ENCODE measurements at regions not wholly inside any gene's neighbourhood (a gene's known extent, or its start where the extent isn't known, plus 50 kb on each side); places are given as distances from the start of the nearest gene placed in this dataset.

DNA sequence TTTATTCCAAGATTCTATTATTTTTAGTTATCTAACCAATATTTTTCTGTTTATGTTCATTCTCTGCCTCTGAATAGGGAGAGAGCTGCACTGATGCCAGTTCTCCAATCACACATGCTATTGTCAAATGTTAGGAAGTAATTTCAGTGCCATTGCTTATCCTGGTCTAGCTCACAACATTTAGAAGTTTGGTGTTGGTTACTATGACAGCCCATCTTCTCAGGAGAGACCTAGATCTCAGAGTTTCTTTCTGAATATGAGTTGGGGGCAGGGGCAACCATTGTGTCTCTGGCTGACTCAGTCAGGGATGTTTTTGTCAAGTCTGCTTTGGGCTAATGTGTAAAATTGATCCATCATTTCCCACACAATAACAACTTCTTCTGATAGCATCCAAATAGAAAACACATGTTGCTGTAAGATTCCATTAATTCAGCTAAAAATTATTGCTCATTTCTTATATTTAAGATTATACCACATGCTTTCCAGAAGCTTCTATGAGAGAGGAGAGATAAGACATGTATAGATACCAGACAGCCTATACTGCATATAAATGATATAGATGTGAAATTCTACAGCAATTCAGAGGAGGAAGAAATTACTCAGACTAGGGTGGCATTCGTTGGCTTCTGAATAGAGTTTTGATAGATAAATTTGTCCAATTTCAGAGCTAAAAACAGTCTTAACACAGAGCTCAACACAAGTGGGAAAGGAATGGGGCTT, 64.8 kb downstream of the DACT1 start:
- no peaks in the 10 kb centered on the region for H3K9me3 ChIP-seq (replicated peaks in 1 of 2; ENCODE audit: control insufficient read depth in 2 of 2, insufficient read depth in 1 of 2, low read depth in 1 of 2, low read length in 2 of 2)
- no peak for DNase-seq (ENCODE audit: low spot score)
- no peak overlapping the region for H4K8ac ChIP-seq (ENCODE audit: low read depth, low read length)
- H3K4me2 ChIP-seq (ENCODE audit: insufficient read depth, low read length, poor library complexity, severe bottlenecking), result no peak overlapping the region
- no peaks in the 10 kb centered on the region for H3K36me3 ChIP-seq (replicated peaks in 1 of 2; ENCODE audit: control insufficient read depth in 2 of 2, insufficient read depth in 2 of 2, low read length in 2 of 2)
- no peaks in the 10 kb centered on the region for H3K27me3 ChIP-seq (ENCODE audit: control insufficient read depth in 3 of 3, insufficient read depth in 3 of 3, low read depth in 1 of 3, low read length in 3 of 3)
- H2AFZ ChIP-seq (ENCODE audit: low read length), result peak overlapping the region; percentile 33
- no peak overlapping the region for H2BK5ac ChIP-seq (ENCODE audit: low read length)
- no peak overlapping the region for H3K14ac ChIP-seq (ENCODE audit: low read length)
- no peak overlapping the region for H2BK12ac ChIP-seq (ENCODE audit: low read length)
- no peak overlapping the region for H4K91ac ChIP-seq (ENCODE audit: low read depth, low read length, poor library complexity)
- WGBS, 2 donors (ENCODE audit: extremely low coverage in 2 of 2, insufficient read length in 2 of 2, insufficient replicate concordance in 1 of 2), result no CpG with 5 or more reads among the region's 1 CpG
- no peak overlapping the region for H3K27ac ChIP-seq (replicated peaks; ENCODE audit: low read length)
- peaks cover 0 to 10% of the 10 kb centered on the region in 2 donors for H3K4me1 ChIP-seq (ENCODE audit: control insufficient read depth in 2 of 2, insufficient read depth in 1 of 2, low read depth in 1 of 2, low read length in 2 of 2)
- H3K4me3 ChIP-seq (ENCODE audit: low read length in 2 of 2), result no peak overlapping the region
- H2AK5ac ChIP-seq (ENCODE audit: low read depth, low read length), result no peak overlapping the region
- H3K9ac ChIP-seq (ENCODE audit: low read depth, low read length, poor library complexity), result no peak overlapping the region
- no peak overlapping the region for H2BK120ac ChIP-seq (ENCODE audit: low read depth, low read length)
- H2BK15ac ChIP-seq (ENCODE audit: low read length), result no peak overlapping the region
- H3K23ac ChIP-seq (ENCODE audit: low read depth, low read length, poor library complexity), result no peak overlapping the region
- H3K79me1 ChIP-seq (ENCODE audit: low read depth, low read length), result no peaks in the 10 kb centered on the region
- no peak overlapping the region for H3K4ac ChIP-seq (ENCODE audit: low read length)
- no peak overlapping the region for H3K18ac ChIP-seq (ENCODE audit: low read length)

DNA sequence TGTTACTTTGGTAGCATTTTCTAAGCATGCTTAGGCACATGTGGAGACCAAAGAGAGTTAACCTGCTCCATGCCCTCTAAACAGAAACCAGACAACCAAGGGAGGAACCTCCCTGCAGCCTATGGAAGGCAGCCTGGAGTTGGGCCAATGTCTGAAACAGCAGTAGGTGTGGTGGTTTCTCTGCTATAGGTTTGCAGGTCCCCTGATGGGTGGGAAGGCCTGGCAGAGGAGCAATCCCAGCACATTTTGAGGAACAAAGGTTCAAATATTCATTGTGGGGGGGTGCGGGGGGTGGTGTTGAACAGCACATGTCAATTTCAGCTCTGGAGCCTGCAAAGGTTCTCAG, 65.4 kb downstream of the DACT1 start:
- Histone ChIP-seq H2BK120ac (ENCODE audit: low read depth, low read length) (no peak overlapping the region), H3K9ac (ENCODE audit: low read depth, low read length, poor library complexity) (no peak overlapping the region), H3K18ac (ENCODE audit: low read length) (no peak overlapping the region), H2BK15ac (ENCODE audit: low read length) (no peak overlapping the region), H2AK5ac (ENCODE audit: low read depth, low read length) (no peak overlapping the region), H3K4me2 (ENCODE audit: insufficient read depth, low read length, poor library complexity, severe bottlenecking) (no peak overlapping the region), H3K23ac (ENCODE audit: low read depth, low read length, poor library complexity) (no peak overlapping the region), H3K4me3 (ENCODE audit: low read length in 2 of 2) (no peak overlapping the region), H4K91ac (ENCODE audit: low read depth, low read length, poor library complexity) (no peak overlapping the region), H3K4me1 (ENCODE audit: control insufficient read depth in 2 of 2, insufficient read depth in 1 of 2, low read depth in 1 of 2, low read length in 2 of 2) (peaks cover 0 to 9% of the 10 kb centered on the region in 2 donors), H2AFZ (ENCODE audit: low read length) (peak overlapping the region; percentile 33), H3K9me3 (replicated peaks in 1 of 2; ENCODE audit: control insufficient read depth in 2 of 2, insufficient read depth in 1 of 2, low read depth in 1 of 2, low read length in 2 of 2) (no peaks in the 10 kb centered on the region), H4K8ac (ENCODE audit: low read depth, low read length) (no peak overlapping the region), H2BK12ac (ENCODE audit: low read length) (no peak overlapping the region), H3K79me1 (ENCODE audit: low read depth, low read length) (no peaks in the 10 kb centered on the region), H3K4ac (ENCODE audit: low read length) (no peak overlapping the region), H2BK5ac (ENCODE audit: low read length) (no peak overlapping the region), H3K14ac (ENCODE audit: low read length) (no peak overlapping the region), H3K36me3 (replicated peaks in 1 of 2; ENCODE audit: control insufficient read depth in 2 of 2, insufficient read depth in 2 of 2, low read length in 2 of 2) (no peaks in the 10 kb centered on the region), H3K27me3 (ENCODE audit: control insufficient read depth in 3 of 3, insufficient read depth in 3 of 3, low read depth in 1 of 3, low read length in 3 of 3) (no peaks in the 10 kb centered on the region), H3K27ac (replicated peaks; ENCODE audit: low read length) (no peak overlapping the region)
- WGBS, 2 donors (ENCODE audit: extremely low coverage in 2 of 2, insufficient read length in 2 of 2, insufficient replicate concordance in 1 of 2), result no CpG with 5 or more reads among the region's 1 CpG
- DNase-seq (ENCODE audit: low spot score), result no peak

DNA sequence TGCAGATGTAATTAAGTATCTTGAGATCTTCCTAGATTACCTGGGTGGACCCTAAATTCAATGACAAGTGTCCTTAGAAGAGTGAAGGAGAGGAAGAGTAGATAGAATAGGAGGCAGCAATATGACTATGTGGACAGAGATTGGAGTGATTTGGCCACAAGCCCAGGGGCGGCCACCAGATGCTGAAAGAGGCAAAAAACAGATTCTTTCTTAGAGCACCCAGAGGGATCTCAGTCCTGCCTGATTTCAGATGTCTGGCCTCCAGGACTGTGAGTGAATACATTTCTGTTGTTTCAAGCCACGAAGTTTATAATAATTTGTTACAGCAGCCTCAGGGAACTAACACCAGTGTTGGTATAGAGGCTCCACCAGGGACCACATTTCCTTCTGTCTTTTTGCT, 67.3 kb downstream of the DACT1 start:
- H3K18ac ChIP-seq (ENCODE audit: low read length), result no peak overlapping the region
- no peak overlapping the region for H3K9ac ChIP-seq (ENCODE audit: low read depth, low read length, poor library complexity)
- H2BK5ac ChIP-seq (ENCODE audit: low read length), result no peak overlapping the region
- H3K4me2 ChIP-seq (ENCODE audit: insufficient read depth, low read length, poor library complexity, severe bottlenecking), result no peak overlapping the region
- H3K79me1 ChIP-seq (ENCODE audit: low read depth, low read length), result no peaks in the 10 kb centered on the region
- no peaks in the 10 kb centered on the region for H3K9me3 ChIP-seq (replicated peaks in 1 of 2; ENCODE audit: control insufficient read depth in 2 of 2, insufficient read depth in 1 of 2, low read depth in 1 of 2, low read length in 2 of 2)
- H2BK120ac ChIP-seq (ENCODE audit: low read depth, low read length), result no peak overlapping the region
- H4K8ac ChIP-seq (ENCODE audit: low read depth, low read length), result no peak overlapping the region
- H2BK15ac ChIP-seq (ENCODE audit: low read length), result no peak overlapping the region
- H3K14ac ChIP-seq (ENCODE audit: low read length), result no peak overlapping the region
- H3K27me3 ChIP-seq (ENCODE audit: control insufficient read depth in 3 of 3, insufficient read depth in 3 of 3, low read depth in 1 of 3, low read length in 3 of 3), result no peaks in the 10 kb centered on the region
- H2AK5ac ChIP-seq (ENCODE audit: low read depth, low read length), result no peak overlapping the region
- H3K23ac ChIP-seq (ENCODE audit: low read depth, low read length, poor library complexity), result no peak overlapping the region
- peak overlapping the region; percentile 50 for H2AFZ ChIP-seq (ENCODE audit: low read length)
- no peak overlapping the region for H3K27ac ChIP-seq (replicated peaks; ENCODE audit: low read length)
- no peak for DNase-seq (ENCODE audit: low spot score)
- H3K36me3 ChIP-seq (replicated peaks in 1 of 2; ENCODE audit: control insufficient read depth in 2 of 2, insufficient read depth in 2 of 2, low read length in 2 of 2), result no peaks in the 10 kb centered on the region
- no peak overlapping the region for H4K91ac ChIP-seq (ENCODE audit: low read depth, low read length, poor library complexity)
- no peak overlapping the region for H3K4me3 ChIP-seq (ENCODE audit: low read length in 2 of 2)
- peaks cover under 1 to 7% of the 10 kb centered on the region in 2 donors for H3K4me1 ChIP-seq (ENCODE audit: control insufficient read depth in 2 of 2, insufficient read depth in 1 of 2, low read depth in 1 of 2, low read length in 2 of 2)
- no peak overlapping the region for H2BK12ac ChIP-seq (ENCODE audit: low read length)
- H3K4ac ChIP-seq (ENCODE audit: low read length), result no peak overlapping the region
- WGBS, 2 donors (ENCODE audit: extremely low coverage in 2 of 2, insufficient read length in 2 of 2, insufficient replicate concordance in 1 of 2), result no CpG with 5 or more reads among the region's 2 CpGs

- Histone ChIP-seq H3K9ac (ENCODE audit: low read depth, low read length, poor library complexity) (no peak overlapping the region), H2AFZ (ENCODE audit: low read length) (no peak overlapping the region), H4K91ac (ENCODE audit: low read depth, low read length, poor library complexity) (no peak overlapping the region), H3K79me1 (ENCODE audit: low read depth, low read length) (no peaks in the 10 kb centered on the region), H3K27me3 (ENCODE audit: control insufficient read depth in 3 of 3, insufficient read depth in 3 of 3, low read depth in 1 of 3, low read length in 3 of 3) (no peaks in the 10 kb centered on the region), H3K4ac (ENCODE audit: low read length) (no peak overlapping the region), H3K23ac (ENCODE audit: low read depth, low read length, poor library complexity) (no peak overlapping the region), H2BK15ac (ENCODE audit: low read length) (no peak overlapping the region), H3K27ac (replicated peaks; ENCODE audit: low read length) (no peak overlapping the region), H2AK5ac (ENCODE audit: low read depth, low read length) (no peak overlapping the region), H2BK120ac (ENCODE audit: low read depth, low read length) (no peak overlapping the region), H3K14ac (ENCODE audit: low read length) (no peak overlapping the region), H4K8ac (ENCODE audit: low read depth, low read length) (no peak overlapping the region), H3K4me2 (ENCODE audit: insufficient read depth, low read length, poor library complexity, severe bottlenecking) (no peak overlapping the region), H3K4me3 (ENCODE audit: low read length in 2 of 2) (no peak overlapping the region), H3K9me3 (replicated peaks in 1 of 2; ENCODE audit: control insufficient read depth in 2 of 2, insufficient read depth in 1 of 2, low read depth in 1 of 2, low read length in 2 of 2) (no peaks in the 10 kb centered on the region), H2BK12ac (ENCODE audit: low read length) (no peak overlapping the region), H3K18ac (ENCODE audit: low read length) (no peak overlapping the region), H3K4me1 (ENCODE audit: control insufficient read depth in 2 of 2, insufficient read depth in 1 of 2, low read depth in 1 of 2, low read length in 2 of 2) (peaks cover 2 to 7% of the 10 kb centered on the region in 2 donors), H2BK5ac (ENCODE audit: low read length) (no peak overlapping the region), H3K36me3 (replicated peaks in 1 of 2; ENCODE audit: control insufficient read depth in 2 of 2, insufficient read depth in 2 of 2, low read length in 2 of 2) (no peaks in the 10 kb centered on the region)
- no peak for DNase-seq (ENCODE audit: low spot score)
- WGBS, 2 donors (ENCODE audit: extremely low coverage in 2 of 2, insufficient read length in 2 of 2, insufficient replicate concordance in 1 of 2), result no CpG with 5 or more reads among the region's 1 CpG
Observed at GRCh38 chr14:58707949-58708348, 70.2 kb downstream of the DACT1 start.

All from neuronal stem cell (in vitro differentiated cells).